GM19468 (cell line): ENCODE measurements at regions not wholly inside any gene's neighbourhood (a gene's known extent, or its start where the extent isn't known, plus 50 kb on each side); places are given as distances from the start of the nearest gene placed in this dataset.
"Not testable (repeated sequence)": the region's sequence is repeated elsewhere in the genome, so short reads cannot be mapped to it uniquely, and the experiment has no call there.

Experiments
- ATAC-seq: cut with Tn5 transposase; IDR thresholded peaks from one replicate; pipeline ENCODE4 v1.9.1; 2021; ENCODE audit warnings: mild to moderate bottlenecking, moderate library complexity, moderate number of reproducible peaks; ENCODE audit not compliant: unreplicated experiment; ENCODE audit errors: extremely low read depth

GRCh38 chr14:49280566-49280965, 305.6 kb downstream of the RPS29 start:
- ATAC-seq, result no peak

- no peak for ATAC-seq
Measured at GRCh38 chr14:49250517-49250916, 335.7 kb downstream of the RPS29 start.

GRCh38 chr14:49250109-49250508, 336.1 kb downstream of the RPS29 start:
- ATAC-seq, result no peak

- no peak for ATAC-seq
Measured at GRCh38 chr14:49249022-49249421, 337.2 kb downstream of the RPS29 start.

GRCh38 chr14:49243777-49244176, 342.4 kb downstream of the RPS29 start:
- ATAC-seq, result not testable (repeated sequence)

- ATAC-seq, result no peak
Measured at GRCh38 chr14:49240383-49240782, 345.8 kb downstream of the RPS29 start.

GRCh38 chr14:49228552-49228951, 357.6 kb downstream of the RPS29 start:
- ATAC-seq, result no peak

- ATAC-seq, result no peak
Measured at GRCh38 chr14:49221316-49221715, 364.9 kb downstream of the RPS29 start.

GRCh38 chr14:49220492-49220891, 365.7 kb downstream of the RPS29 start:
- no peak for ATAC-seq

- no peak for ATAC-seq
Measured at GRCh38 chr14:49218436-49219092, 367.6 kb downstream of the RPS29 start.

- no peak for ATAC-seq
Measured at GRCh38 chr14:49212721-49213120, 373.5 kb downstream of the RPS29 start.

- ATAC-seq, result no peak
Measured at GRCh38 chr14:49209416-49209815, 376.8 kb downstream of the RPS29 start.

GRCh38 chr14:49206828-49207227, 379.4 kb downstream of the RPS29 start:
- ATAC-seq, result no peak

GRCh38 chr14:49203676-49204075, 382.5 kb downstream of the RPS29 start:
- no peak for ATAC-seq

- no peak for ATAC-seq
Measured at GRCh38 chr14:49199159-49199558, 387.0 kb downstream of the RPS29 start.

- no peak for ATAC-seq
Measured at GRCh38 chr14:49196327-49196726, 389.9 kb downstream of the RPS29 start.

- no peak for ATAC-seq
Measured at GRCh38 chr14:49194067-49194466, 392.1 kb downstream of the RPS29 start.

- peak; percentile 98 for ATAC-seq
Measured at GRCh38 chr14:49193332-49194065, 392.7 kb downstream of the RPS29 start.

- no peak for ATAC-seq
Measured at GRCh38 chr14:49191380-49191779, 394.8 kb downstream of the RPS29 start.

- ATAC-seq, result no peak
Measured at GRCh38 chr14:49189375-49189774, 396.8 kb downstream of the RPS29 start.

GRCh38 chr14:49187799-49188198, 398.4 kb downstream of the RPS29 start:
- no peak for ATAC-seq
